K562 (cell line): ENCODE measurements at regions not wholly inside any gene's neighbourhood (a gene's known extent, or its start where the extent isn't known, plus 50 kb on each side); places are given as distances from the start of the nearest gene placed in this dataset.

Experiments
- ATAC-seq: fragments of 200-7000 bp; cut with Tn5 transposase; 3 replicates; pipeline ENCODE4 v1.9.1; 2020; ENCODE audit warnings: moderate library complexity
- BruUV-seq: library from RNA; stranded (reverse); fragments of 400-500 nt; replicated peaks from 2 replicates; lab custom pipeline; 2021; lab: Mats Ljungman, UMichigan
- CTCF ChIA-PET: fragments of 300-600 bp; formaldehyde crosslinking; extraction: SDS; loops from one replicate; lab custom pipeline; 2021; ENCODE audit warnings: low intra/inter-chr PET ratio; lab: Yijun Ruan, JAX
- POLR2A ChIA-PET: fragments of 300-600, 350-650 bp; sonication (Branson Sonifier 250); formaldehyde crosslinking; extraction: SDS; loops from one replicate; lab custom pipeline; 2021; ENCODE audit warnings: antibody characterized with exemption, inconsistent platforms; lab: Yijun Ruan, JAX
- DNase-seq, 4 experiments: peaks; one replicate each; pipeline versions ENCODE4 v3.0.0 to v3.0.0-alpha.2; 2011 to 2018; ENCODE audit warnings: low spot score in 3 of 4, mixed read lengths in 3 of 4; ENCODE audit errors: extremely low read depth in 1 of 4
- FAIRE-seq: peaks from 2 replicates; lab custom pipeline; 2011; peaks lifted over from hg19 to GRCh38; lab: Jason Lieb, UNC
- H2AFZ ChIP-seq: 2 replicates; pipeline ENCODE4 v1.6.0; 2011; ENCODE audit warnings: low read depth, low read length, control low read depth, inconsistent platforms
- H3K27ac ChIP-seq: fragments of 200-600 bp; 3 replicates; pipeline ENCODE4 v1.8.0; 2011; ENCODE audit warnings: low read depth, mild to moderate bottlenecking, control low read depth, inconsistent platforms, low read length, moderate library complexity, mixed read lengths; ENCODE audit errors: extremely low read depth
- H3K27me3 ChIP-seq, 2 experiments: fragments of 300-600 bp in 1 of 2; 2 replicates in 1 of 2; 3 replicates in 1 of 2; pipeline versions ENCODE4 v1.6.0 to v1.8.0; 2011; ENCODE audit warnings: inconsistent platforms in 2 of 2, low read length in 2 of 2, mild to moderate bottlenecking in 1 of 2, mixed read lengths in 1 of 2, moderate library complexity in 1 of 2; ENCODE audit not compliant: control insufficient read depth in 2 of 2, insufficient read depth in 2 of 2
- H3K36me3 ChIP-seq: fragments of 300-600 bp; 3 replicates; pipeline ENCODE4 v1.8.0; 2011; ENCODE audit warnings: mild to moderate bottlenecking, low read length, inconsistent platforms; ENCODE audit not compliant: control insufficient read depth, insufficient read depth
- H3K4me1 ChIP-seq, 2 experiments: fragments of 200-600 bp in 1 of 2; replicated peaks in 1 of 2; 2 replicates in 1 of 2; 3 replicates in 1 of 2; pipeline versions ENCODE4 v1.5.1 to v1.8.0; 2011; ENCODE audit warnings: inconsistent platforms in 2 of 2, low read length in 2 of 2, mild to moderate bottlenecking in 1 of 2, mixed read lengths in 1 of 2, moderate library complexity in 1 of 2; ENCODE audit not compliant: control insufficient read depth in 2 of 2, insufficient read depth in 2 of 2
- H3K4me2 ChIP-seq: 2 replicates; pipeline ENCODE4 v1.6.1; 2011; ENCODE audit warnings: low read length, control low read depth, inconsistent platforms, mixed read lengths; ENCODE audit not compliant: insufficient read depth
- H3K4me3 ChIP-seq: fragments of 200-600 bp; sonication (generic), shearing (Covaris generic); 2 replicates; pipeline ENCODE4 v1.5.1; 2016; ENCODE audit warnings: control low read depth, inconsistent platforms
- H3K79me2 ChIP-seq: fragments of 200-600 bp; 3 replicates; pipeline ENCODE4 v1.8.0; 2011; ENCODE audit warnings: low read length, inconsistent platforms; ENCODE audit not compliant: control insufficient read depth, insufficient read depth
- H3K9ac ChIP-seq, 2 experiments: 2 replicates each; pipeline versions ENCODE4 v1.6.0 to v1.6.1; 2011; ENCODE audit warnings: low read depth in 2 of 2, low read length in 2 of 2, control low read depth in 1 of 2, inconsistent platforms in 1 of 2, mild to moderate bottlenecking in 1 of 2, mixed read lengths in 1 of 2; ENCODE audit not compliant: insufficient read depth in 1 of 2
- H3K9me1 ChIP-seq: one replicate; pipeline ENCODE4 v1.6.0; 2011; ENCODE audit warnings: inconsistent platforms, mild to moderate bottlenecking, low read length, moderate library complexity; ENCODE audit not compliant: control insufficient read depth, insufficient read depth
- H3K9me3 ChIP-seq: replicated peaks from 2 replicates; pipeline ENCODE4 v1.5.1; 2011; ENCODE audit warnings: low read depth, low read length, inconsistent platforms; ENCODE audit not compliant: control insufficient read depth, insufficient read depth
- H4K20me1 ChIP-seq: replicated peaks from 2 replicates; pipeline ENCODE4 v1.6.1; 2011; ENCODE audit warnings: low read length, inconsistent platforms, mixed read lengths; ENCODE audit not compliant: control insufficient read depth, insufficient read depth
- BMI1 ChIP-seq: fragments of 150-350 bp; IDR thresholded peaks from 2 replicates; pipeline ENCODE4 v1.6.1; 2014; ENCODE audit warnings: low read length
- BRF1 ChIP-seq: IDR thresholded peaks from 3 replicates; pipeline ENCODE4 v1.6.1; 2011; ENCODE audit warnings: borderline replicate concordance, mild to moderate bottlenecking; ENCODE audit not compliant: insufficient read length; ENCODE audit errors: extremely low read depth
- COPS2 ChIP-seq: fragments of 450-650 bp; conservative IDR thresholded peaks from 2 replicates; pipeline ENCODE4 v1.6.1; 2016; ENCODE audit warnings: mild to moderate bottlenecking, moderate library complexity
- LCOR ChIP-seq: sonication (generic); formaldehyde crosslinking; IDR thresholded peaks from 2 replicates; pipeline ENCODE4 v1.8.0; 2022; ENCODE audit warnings: mild to moderate bottlenecking, missing genetic modification reagents
- NR2C2 ChIP-seq, 2 experiments: fragments of 200-800 bp in 1 of 2; sonication (Bioruptor generic) in 1 of 2; sonication (generic) in 1 of 2; formaldehyde crosslinking in 1 of 2; IDR thresholded peaks; 2 replicates each; pipeline versions ENCODE4 v1.6.1 to v1.8.0; 2016 to 2022; ENCODE audit warnings: mild to moderate bottlenecking in 1 of 2, missing compliant biosample characterization in 1 of 2, missing genetic modification characterization in 1 of 2, missing genetic modification reagents in 1 of 2
- SAP30 ChIP-seq: fragments of 200-600 bp; sonication (generic); IDR thresholded peaks from 2 replicates; pipeline ENCODE4 v1.6.1; 2012; ENCODE audit warnings: borderline replicate concordance, low read depth, mild to moderate bottlenecking, moderate library complexity, low read length, control low read depth, inconsistent platforms; ENCODE audit not compliant: insufficient read depth, poor library complexity, severe bottlenecking
- SUPT5H ChIP-seq: fragments of 450-650 bp; IDR thresholded peaks from 2 replicates; pipeline ENCODE4 v1.6.1; 2016
- YBX1 ChIP-seq: fragments of 450-650 bp; IDR thresholded peaks from 2 replicates; pipeline ENCODE4 v1.7.1; 2016; ENCODE audit warnings: mild to moderate bottlenecking
- ZNF212 ChIP-seq: fragments of 450-650 bp; formaldehyde crosslinking; IDR thresholded peaks from 2 replicates; pipeline ENCODE4 v1.4.0; 2020; ENCODE audit warnings: mild to moderate bottlenecking
- ZNF263 ChIP-seq: sonication (generic); formaldehyde crosslinking; IDR thresholded peaks from 2 replicates; pipeline ENCODE4 v1.8.0; 2022; ENCODE audit warnings: mild to moderate bottlenecking, missing genetic modification reagents, borderline replicate concordance
- ZNF41 ChIP-seq: fragments of 250-450 bp; sonication (Bioruptor Pico); conservative IDR thresholded peaks from 2 replicates; pipeline ENCODE4 v1.4.0; 2020; ENCODE audit warnings: mild to moderate bottlenecking
- ZNF764 ChIP-seq: fragments of 250-450 bp; sonication (Bioruptor Pico); IDR thresholded peaks from 2 replicates; pipeline ENCODE4 v1.4.0; 2020; ENCODE audit warnings: low read depth, mild to moderate bottlenecking, moderate library complexity
- WGBS: fragments of 100-300 bp; shearing (Covaris generic); methylation state at CpG from one replicate; pipeline ENCODE4 v1.1.6; 2016; ENCODE audit warnings: low coverage, mixed read lengths; ENCODE audit not compliant: insufficient coverage; ENCODE audit errors: missing lambda C conversion rate; 5-methylcytosine and 5-hydroxymethylcytosine counted together
- in situ Hi-C: fragments of 300-500 bp; cut with MboI; formaldehyde crosslinking; loops from 4 replicates; pipeline ENCODE4 v1.15.0; 2018; ENCODE audit warnings: inconsistent platforms, mixed read lengths
- intact Hi-C: fragments of 100-400 bp; cut with micrococcal nuclease; formaldehyde crosslinking; loops from 2 replicates; pipeline ENCODE4 v1.14.2; 2022
- TF ChIP-seq, protein P1 (sequence below): fragments of 450-650 bp; formaldehyde crosslinking; IDR thresholded peaks from 2 replicates; pipeline ENCODE4 v1.4.0; 2020; ENCODE audit warnings: mild to moderate bottlenecking

DNA sequence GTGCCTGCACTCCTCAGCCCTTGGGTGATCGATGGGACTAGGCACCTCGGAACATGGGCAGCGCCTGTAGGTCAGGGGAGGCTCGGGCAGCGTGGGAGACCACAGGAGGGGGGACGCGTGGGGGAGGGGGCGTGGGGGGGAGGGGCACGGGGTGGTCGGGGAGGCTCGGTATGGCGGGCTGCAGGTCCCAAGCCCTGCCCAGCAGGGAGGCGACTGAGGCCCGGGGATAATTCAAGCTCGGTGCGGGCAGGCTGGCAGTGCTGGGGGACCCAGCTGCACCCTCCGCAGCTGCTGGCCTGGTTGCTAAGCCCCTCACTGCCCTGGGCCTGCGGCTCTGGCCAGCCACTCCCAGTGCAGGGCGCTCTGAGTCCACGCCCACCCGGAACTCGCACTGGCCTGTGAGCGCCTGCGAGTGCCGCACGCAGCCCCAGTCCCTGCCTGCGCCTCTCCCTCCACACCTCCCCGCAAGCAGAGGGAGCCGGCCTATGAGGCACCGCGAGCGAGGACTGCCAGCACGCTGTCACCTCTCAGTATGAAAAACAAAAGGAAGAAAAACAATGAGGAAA, 1698.3 kb upstream of the RAG2 start:
- no peak overlapping the region for H3K4me2 ChIP-seq
- H3K9ac ChIP-seq = no peak overlapping the region
- no peaks in the 10 kb centered on the region for H3K4me1 ChIP-seq
- no peak for DNase-seq
- TF ChIP-seq YBX1 (no peak), ZNF212 (CRISPR knock-in tag) (no peak), LCOR (no peak), ZNF764 (CRISPR knock-in tag) (no peak), NR2C2 (CRISPR knock-in tag; IDR thresholded peaks at IDR 0.05) (no peak), NR2C2 (tag; IDR thresholded peaks at IDR 0.05) (no peak), ZNF41 (CRISPR knock-in tag) (no peak), BRF1 (no peak), SUPT5H (no peak), SAP30 (no peak), BMI1 (no peak), COPS2 (no peak), ZNF263 (CRISPR knock-in tag) (no peak)
- TF ChIP-seq, protein P1, sequence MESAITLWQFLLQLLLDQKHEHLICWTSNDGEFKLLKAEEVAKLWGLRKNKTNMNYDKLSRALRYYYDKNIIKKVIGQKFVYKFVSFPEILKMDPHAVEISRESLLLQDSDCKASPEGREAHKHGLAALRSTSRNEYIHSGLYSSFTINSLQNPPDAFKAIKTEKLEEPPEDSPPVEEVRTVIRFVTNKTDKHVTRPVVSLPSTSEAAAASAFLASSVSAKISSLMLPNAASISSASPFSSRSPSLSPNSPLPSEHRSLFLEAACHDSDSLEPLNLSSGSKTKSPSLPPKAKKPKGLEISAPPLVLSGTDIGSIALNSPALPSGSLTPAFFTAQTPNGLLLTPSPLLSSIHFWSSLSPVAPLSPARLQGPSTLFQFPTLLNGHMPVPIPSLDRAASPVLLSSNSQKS (CRISPR knock-in tag) = no peak
- ATAC-seq = no peak
- CTCF ChIA-PET = no interaction called here
- WGBS = 69% methylated on average over 13 of the region's 33 CpGs
- no peak overlapping the region for H3K4me3 ChIP-seq
- no peak for FAIRE-seq
- no peak overlapping the region for H3K27ac ChIP-seq
- in situ Hi-C loops (no loop called here), intact Hi-C loops (no loop called here)
- POLR2A ChIA-PET = interaction anchor here (0.6 kb wide), 1 partner anchor 498 kb away, joined by 3 read pairs; no protein-coding TSS in a partner anchor
- no peaks in the 10 kb centered on the region for H3K27me3 ChIP-seq
- 0 out of 2 replicates have a peak, but pooled peaks cover 1% of the 10 kb centered on the region for H3K9me3 ChIP-seq
- no peaks in the 10 kb centered on the region for H3K36me3 ChIP-seq
- H2AFZ ChIP-seq = no peak overlapping the region
- no peaks in the 10 kb centered on the region for H3K9me1 ChIP-seq
- BruUV-seq = no TSS peak
- H3K79me2 ChIP-seq = no peaks in the 10 kb centered on the region
- H4K20me1 ChIP-seq = no peaks in the 10 kb centered on the region
